ENCODE measurements at regions not wholly inside any gene's neighbourhood (a gene's known extent, or its start where the extent isn't known, plus 50 kb on each side); places are given as distances from the start of the nearest gene placed in this dataset.

DNA sequence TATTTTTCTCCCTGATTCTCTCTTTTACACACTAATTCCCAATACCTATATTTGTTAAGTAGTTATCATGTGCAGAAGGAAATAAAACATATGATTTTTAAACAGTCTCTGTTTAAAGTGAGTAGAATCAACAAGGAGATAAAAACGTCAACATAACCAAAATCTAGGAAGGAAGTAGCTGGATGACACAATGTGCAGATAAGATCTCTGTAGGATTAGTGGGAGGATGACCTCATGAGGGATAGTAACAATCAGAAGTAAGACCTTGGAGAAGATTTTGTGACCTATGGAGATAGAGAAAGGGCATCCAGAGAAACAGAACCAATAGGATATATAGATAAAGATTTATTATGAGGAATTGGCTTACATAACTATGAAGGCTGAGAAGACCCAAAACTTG is 262.6 kb upstream of the CDH11 start:
- H2BK120ac ChIP-seq (ENCODE audit: low read depth, low read length), result no peak overlapping the region
- H3K4ac ChIP-seq (ENCODE audit: low read depth, low read length), result no peak overlapping the region
- no peak overlapping the region for H2BK20ac ChIP-seq (ENCODE audit: low read depth, low read length)
- dilution Hi-C loops (cut with HindIII; ENCODE audit: low sequenced_read_pairs, unreplicated experiment) (no loop called here), in situ Hi-C loops (cut with MboI; ENCODE audit: low sequenced_read_pairs) (no loop called here), intact Hi-C loops (cut with micrococcal nuclease) (no loop called here)
- ATAC-seq (ENCODE audit: low read depth), result no peak
- H3K9ac ChIP-seq (ENCODE audit: low read depth, low read length), result no peak overlapping the region
- BruUV-seq (replicated peaks), result no TSS peak
- POLR2A ChIA-PET (ENCODE audit: unreplicated experiment), result interaction anchor here (0.6 kb wide), 1 partner anchor 32 kb away, joined by 3 read pairs; no protein-coding TSS in a partner anchor
- peaks cover 6% of the 10 kb centered on the region for H3K4me1 ChIP-seq (ENCODE audit: control insufficient read depth, insufficient read depth, low read length)
- H4K8ac ChIP-seq (ENCODE audit: low read depth in 2 of 2, low read length in 2 of 2), result no peak overlapping the region
- no peak overlapping the region for H2BK5ac ChIP-seq (ENCODE audit: low read depth, low read length, poor library complexity, severe bottlenecking)
- no peak overlapping the region for H3K23ac ChIP-seq (ENCODE audit: low read depth, low read length)
- H3K79me1 ChIP-seq (ENCODE audit: low read depth in 1 of 2, low read length in 2 of 2), result no peaks in the 10 kb centered on the region
- H3K9me1 ChIP-seq (ENCODE audit: insufficient read depth, low read length), result no peaks in the 10 kb centered on the region
- H2BK15ac ChIP-seq (ENCODE audit: low read depth, low read length), result no peak overlapping the region
- H3K18ac ChIP-seq (ENCODE audit: low read depth, low read length), result no peak overlapping the region
- no peak overlapping the region for H2AK9ac ChIP-seq (replicated peaks; ENCODE audit: low read depth, low read length, poor library complexity)
- DNase-seq, result no peak
- no peak for TF ChIP-seq MXI1 (IDR thresholded peaks at IDR 0.05; ENCODE audit: borderline replicate concordance, low read depth, low read length)
- TF ChIP-seq CHD1 (IDR thresholded peaks at IDR 0.05; ENCODE audit: low read depth, low read length), result no peak
- TF ChIP-seq FOS (IDR thresholded peaks at IDR 0.05; ENCODE audit: low read depth, low read length), result no peak
- TF ChIP-seq, protein P1, sequence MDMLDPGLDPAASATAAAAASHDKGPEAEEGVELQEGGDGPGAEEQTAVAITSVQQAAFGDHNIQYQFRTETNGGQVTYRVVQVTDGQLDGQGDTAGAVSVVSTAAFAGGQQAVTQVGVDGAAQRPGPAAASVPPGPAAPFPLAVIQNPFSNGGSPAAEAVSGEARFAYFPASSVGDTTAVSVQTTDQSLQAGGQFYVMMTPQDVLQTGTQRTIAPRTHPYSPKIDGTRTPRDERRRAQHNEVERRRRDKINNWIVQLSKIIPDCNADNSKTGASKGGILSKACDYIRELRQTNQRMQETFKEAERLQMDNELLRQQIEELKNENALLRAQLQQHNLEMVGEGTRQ (IDR thresholded peaks at IDR 0.05; ENCODE audit: low read depth, low read length), result no peak
- TF ChIP-seq POLR2A (IDR thresholded peaks at IDR 0.05; ENCODE audit: low read depth, low read length), result no peak
- no peak for TF ChIP-seq CEBPB (IDR thresholded peaks at IDR 0.05; ENCODE audit: low read depth, low read length)
- TF ChIP-seq NFE2L2 (IDR thresholded peaks at IDR 0.05; ENCODE audit: low read depth, low read length), result no peak
- TF ChIP-seq MAZ (IDR thresholded peaks at IDR 0.05; ENCODE audit: borderline replicate concordance, low read depth, low read length), result no peak
- TF ChIP-seq ELK1 (IDR thresholded peaks at IDR 0.05; ENCODE audit: borderline replicate concordance, low read depth, low read length), result no peak
- no peak for TF ChIP-seq CTCF (conservative IDR thresholded peaks at IDR 0.05; ENCODE audit: low read depth, low read length)
- no peak for TF ChIP-seq RAD21 (IDR thresholded peaks at IDR 0.05; ENCODE audit: low read length)
- no peak overlapping the region for H3K4me3 ChIP-seq (ENCODE audit: insufficient read depth, low read depth, low read length)
- no peak overlapping the region; the same call in 1 of the 2 replicates for H2AK5ac ChIP-seq (ENCODE audit: low read depth, low read length)
- H2AFZ ChIP-seq (replicated peaks; ENCODE audit: low read length, poor library complexity), result no peak overlapping the region
- peaks cover 7% of the 10 kb centered on the region for H3K9me3 ChIP-seq (ENCODE audit: control insufficient read depth, insufficient read depth, low read length)
- WGBS, 2 experiments (ENCODE audit: extremely low coverage in 2 of 2, insufficient read length in 1 of 2), result no CpG with 5 or more reads among the region's 1 CpG
- no peaks in the 10 kb centered on the region for H3K27me3 ChIP-seq (ENCODE audit: control insufficient read depth, insufficient read depth, low read length)
- H3K27ac ChIP-seq (ENCODE audit: insufficient read depth, low read length), result no peak overlapping the region
- H3K4me2 ChIP-seq (ENCODE audit: low read depth, low read length), result no peak overlapping the region
- H3K14ac ChIP-seq (replicated peaks; ENCODE audit: low read depth, low read length), result no peak overlapping the region
- CTCF ChIA-PET, result no interaction called here
- H3K56ac ChIP-seq (ENCODE audit: extremely low read depth, insufficient read depth, low read length), result no peak overlapping the region
- H4K91ac ChIP-seq (ENCODE audit: insufficient read depth, low read depth, low read length), result no peak overlapping the region
- no peak overlapping the region for H4K5ac ChIP-seq (ENCODE audit: low read depth, low read length)
- H3K36me3 ChIP-seq (ENCODE audit: control insufficient read depth, insufficient read depth, low read length), result no peaks in the 10 kb centered on the region
- no peaks in the 10 kb centered on the region for H4K20me1 ChIP-seq (ENCODE audit: insufficient read depth, low read length)
